NOMO-1 treated with dmso at 0.1 percent for 144 hours (cell line): ENCODE measurements at regions not wholly inside any gene's neighbourhood (a gene's known extent, or its start where the extent isn't known, plus 50 kb on each side); places are given as distances from the start of the nearest gene placed in this dataset.
"Not testable (repeated sequence)": the region's sequence is repeated elsewhere in the genome, so short reads cannot be mapped to it uniquely, and the experiment has no call there.

Experiments used
- DNase-seq: peaks from one replicate; lab custom pipeline; 2025; ENCODE audit not compliant: unreplicated experiment; lab: John Stamatoyannopoulos, UW

DNA sequence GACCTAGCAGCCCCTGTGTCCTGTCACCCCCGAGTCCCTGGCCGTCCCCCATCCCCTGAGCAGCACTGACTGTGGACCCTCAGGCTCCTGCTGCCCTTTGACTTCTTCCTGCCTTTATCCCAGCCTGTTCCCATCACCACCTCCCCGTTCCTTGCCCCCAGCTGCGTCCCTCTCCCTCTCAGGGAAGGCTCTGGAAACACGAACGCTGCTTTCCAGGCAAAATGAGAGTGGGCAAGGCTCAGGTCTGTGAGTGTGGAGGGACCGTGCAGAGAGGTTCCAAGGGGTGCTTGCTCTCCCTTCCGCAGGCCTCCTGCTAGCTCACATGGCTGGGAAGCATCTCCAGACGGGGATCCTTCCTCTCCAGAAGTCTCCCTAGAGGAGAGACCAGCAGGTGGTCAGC lies 501.8 kb upstream of the SALL3 start:
- no peak for DNase-seq

GRCh38 chr18:78479443-78479842 lies 500.2 kb upstream of the SALL3 start:
- no peak for DNase-seq

DNA sequence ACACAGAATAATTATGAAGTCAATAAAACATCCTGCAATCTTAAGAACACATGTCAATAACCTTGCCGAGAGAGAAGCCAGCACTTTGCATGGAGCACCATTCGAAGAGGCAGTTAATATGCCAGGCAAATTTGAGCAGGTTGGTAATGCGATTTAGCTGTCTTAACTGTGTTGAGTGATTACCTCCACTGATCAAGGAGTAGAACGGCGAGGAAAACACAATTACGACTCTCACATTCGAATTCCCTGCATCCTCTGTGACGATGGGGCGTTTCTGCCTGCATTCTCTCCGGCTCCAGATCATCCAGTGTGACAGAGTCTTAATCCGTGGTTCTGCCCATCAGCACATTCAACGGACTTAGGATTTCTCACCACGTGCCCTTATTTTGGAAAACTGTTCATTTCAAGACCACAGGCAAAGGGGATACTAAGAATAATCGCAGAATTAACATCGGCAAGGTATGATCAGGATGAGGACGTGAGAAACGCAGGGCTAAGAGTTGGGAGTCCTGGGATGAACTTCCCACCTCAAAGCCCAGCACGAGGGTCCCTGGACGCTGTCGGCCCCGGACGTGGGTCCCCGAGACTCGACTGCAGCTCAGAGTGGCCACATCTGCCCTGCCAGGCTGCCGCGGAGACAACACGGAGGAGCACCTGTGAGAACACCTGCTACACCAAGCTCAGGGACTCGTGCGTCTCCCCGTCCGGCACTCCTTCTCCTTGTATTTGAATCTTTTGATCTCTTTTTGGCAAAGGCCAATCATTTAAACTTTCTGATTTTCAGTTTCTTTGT lies 499.2 kb upstream of the SALL3 start:
- DNase-seq: no peak

GRCh38 chr18:78482378-78482777 lies 497.2 kb upstream of the SALL3 start:
- DNase-seq: no peak

DNA sequence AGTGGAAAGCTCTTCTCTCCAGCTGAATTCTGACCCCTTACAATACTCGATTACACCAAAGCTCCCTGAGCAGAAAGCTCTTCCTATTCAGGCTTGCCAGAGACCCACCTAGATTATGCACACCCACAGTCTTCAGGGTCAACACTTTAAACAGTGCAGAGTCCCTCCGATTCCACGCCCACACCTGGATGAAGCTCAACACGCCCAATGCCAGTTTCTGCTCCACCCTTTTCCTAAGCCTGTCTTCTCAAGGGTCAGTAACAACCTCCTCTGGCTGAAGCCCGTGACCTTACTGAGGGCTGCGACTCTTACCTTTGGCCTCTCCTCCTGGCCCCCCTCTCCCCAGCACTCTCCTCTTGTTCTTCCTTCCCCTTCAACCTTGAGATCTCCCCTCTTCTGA lies 492.0 kb upstream of the SALL3 start:
- no peak for DNase-seq

DNA sequence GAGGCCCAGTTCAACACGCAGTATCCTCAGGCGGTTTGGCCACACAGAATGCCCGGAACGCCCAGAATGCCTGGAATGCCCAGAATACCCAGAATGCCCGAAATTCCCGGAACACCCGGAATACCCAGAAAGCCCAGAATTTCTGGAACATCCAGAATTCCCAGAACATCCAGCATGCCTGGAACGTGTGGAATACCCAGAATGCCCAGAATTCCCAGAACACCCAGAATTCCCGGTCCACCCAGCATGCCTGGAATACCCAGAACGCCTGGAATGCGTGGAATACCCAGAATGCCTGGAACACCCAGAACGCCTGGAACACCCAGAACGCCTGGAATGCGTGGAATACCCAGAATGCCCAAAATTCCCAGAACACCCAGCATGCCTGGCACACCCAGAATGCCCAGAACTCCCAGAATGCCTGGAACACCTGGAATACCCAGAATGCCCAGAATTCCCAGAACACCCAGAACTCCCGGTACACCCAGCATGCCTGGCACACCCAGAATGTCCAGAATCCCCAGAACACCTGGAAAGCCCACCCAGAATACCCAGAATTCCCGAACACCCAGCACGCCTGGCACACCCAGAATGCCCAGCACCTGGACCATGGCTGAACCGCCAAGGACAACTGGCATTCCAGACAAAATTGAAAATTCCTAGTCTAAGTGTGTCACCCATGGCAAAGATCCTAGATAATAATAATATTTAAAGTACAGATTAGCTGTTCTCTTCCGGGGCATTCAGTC lies 487.4 kb upstream of the SALL3 start:
- no peak for DNase-seq

DNA sequence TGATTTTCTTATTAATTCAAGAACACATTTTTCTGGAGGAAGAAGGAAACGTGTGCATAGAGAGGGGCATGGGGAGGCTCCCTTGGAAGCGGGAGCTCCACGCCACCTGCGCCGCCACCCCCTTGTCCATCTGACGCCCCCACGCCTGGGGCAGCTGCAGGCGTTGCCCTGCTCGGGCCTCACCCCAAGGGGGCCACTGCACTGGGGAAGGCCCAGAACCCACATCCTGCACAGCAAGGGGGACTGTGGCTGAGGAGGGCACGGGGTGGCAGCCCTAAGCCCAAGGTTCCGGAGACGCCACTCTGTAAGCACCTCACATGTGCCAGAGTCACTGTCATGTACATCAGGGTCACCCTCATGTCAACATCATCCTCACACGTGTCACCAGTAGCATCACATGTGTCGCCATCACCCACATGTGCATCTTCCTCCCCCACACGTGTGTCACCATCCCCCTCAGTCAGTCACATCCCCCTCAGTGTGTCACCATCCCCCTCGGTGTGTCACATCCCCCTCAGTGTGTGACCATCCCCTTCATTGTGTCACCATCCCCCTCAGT lies 486.7 kb upstream of the SALL3 start:
- no peak for DNase-seq

GRCh38 chr18:78493490-78493889 lies 486.1 kb upstream of the SALL3 start:
- not testable (repeated sequence) for DNase-seq

GRCh38 chr18:78494204-78495085 lies 485.2 kb upstream of the SALL3 start:
- DNase-seq: no peak

- DNase-seq: no peak
Observed at GRCh38 chr18:78495550-78495949, 484.1 kb upstream of the SALL3 start.

DNA sequence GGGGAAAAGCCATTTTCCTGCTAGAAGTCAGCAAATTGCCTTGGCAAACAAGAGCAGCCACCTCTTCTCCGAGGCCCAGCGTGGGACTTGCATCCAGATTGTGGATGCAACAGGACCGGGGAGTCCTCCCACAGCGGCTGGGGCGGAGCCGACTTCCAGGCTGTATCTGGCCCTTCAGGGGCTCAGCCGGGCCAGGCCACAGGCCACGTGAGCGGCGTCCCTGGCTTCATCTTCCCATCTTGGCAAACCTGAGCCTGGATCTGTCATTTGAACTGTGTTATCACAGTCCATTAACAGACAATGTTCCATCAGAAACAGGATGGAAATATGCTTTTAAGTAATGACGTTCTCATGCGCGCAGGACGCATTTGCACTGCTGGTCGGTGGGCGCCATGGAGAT lies 483.5 kb upstream of the SALL3 start:
- no peak for DNase-seq

DNA sequence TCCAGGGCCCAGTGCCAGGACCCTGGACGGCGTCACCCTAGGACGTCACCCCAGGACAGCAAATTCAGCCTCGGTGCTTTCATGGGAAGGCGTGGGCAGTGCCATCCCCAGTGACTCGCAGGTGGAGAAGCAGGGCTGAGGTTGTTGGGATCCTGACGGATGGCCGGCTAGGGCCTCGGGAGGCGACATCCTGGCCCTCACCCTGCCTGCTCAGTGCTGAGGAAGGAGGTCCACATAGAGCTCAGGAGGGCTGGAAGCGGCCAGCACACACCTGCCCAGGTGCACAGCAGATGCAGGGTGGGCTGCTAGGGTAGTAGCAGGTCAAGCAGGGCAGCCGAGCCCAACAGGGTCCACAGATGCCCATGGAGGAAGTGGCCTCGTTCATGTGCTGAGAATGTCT lies 482.0 kb upstream of the SALL3 start:
- no peak for DNase-seq

GRCh38 chr18:78499586-78499985 lies 480.0 kb upstream of the SALL3 start:
- no peak for DNase-seq

DNA sequence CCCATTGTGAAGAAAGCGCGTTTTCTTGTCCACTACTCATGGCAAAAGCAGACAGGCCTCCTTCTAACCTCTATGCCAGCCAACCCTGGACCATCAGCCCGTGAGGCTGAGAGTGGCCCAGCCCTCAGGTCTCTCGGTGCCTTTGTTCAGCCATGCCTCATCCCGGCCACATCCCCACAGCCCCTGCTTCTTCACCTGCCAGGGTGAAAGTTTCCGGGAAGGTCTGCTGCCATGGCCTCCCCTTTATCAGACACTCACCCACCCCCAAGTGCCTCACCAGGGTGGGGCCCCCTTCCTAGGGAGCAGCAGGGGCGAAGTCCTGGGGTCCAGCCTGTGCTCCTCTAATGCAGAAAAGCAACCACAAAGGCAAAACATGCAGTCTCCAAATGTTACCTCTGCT lies 478.4 kb upstream of the SALL3 start:
- DNase-seq: no peak

DNA sequence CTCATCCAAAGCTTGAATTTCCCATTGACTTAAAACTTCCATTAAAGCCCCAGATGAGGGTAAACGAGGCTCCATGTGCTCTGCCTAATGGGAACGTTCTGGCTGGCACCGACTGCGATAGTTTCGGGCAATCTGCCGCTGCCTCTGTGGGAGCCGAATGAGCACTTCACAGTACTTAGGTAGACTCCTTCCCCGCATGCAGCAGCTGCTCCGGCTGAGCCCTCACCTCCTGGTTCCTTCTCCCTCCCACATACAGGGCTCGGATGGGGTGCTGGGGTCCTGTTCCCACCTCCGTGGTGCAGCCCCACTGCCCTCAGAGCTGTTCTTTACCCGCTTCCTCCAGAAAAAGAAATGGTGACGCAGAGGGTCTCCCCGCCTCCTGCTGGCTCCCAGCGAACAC lies 476.5 kb upstream of the SALL3 start:
- DNase-seq: no peak

DNA sequence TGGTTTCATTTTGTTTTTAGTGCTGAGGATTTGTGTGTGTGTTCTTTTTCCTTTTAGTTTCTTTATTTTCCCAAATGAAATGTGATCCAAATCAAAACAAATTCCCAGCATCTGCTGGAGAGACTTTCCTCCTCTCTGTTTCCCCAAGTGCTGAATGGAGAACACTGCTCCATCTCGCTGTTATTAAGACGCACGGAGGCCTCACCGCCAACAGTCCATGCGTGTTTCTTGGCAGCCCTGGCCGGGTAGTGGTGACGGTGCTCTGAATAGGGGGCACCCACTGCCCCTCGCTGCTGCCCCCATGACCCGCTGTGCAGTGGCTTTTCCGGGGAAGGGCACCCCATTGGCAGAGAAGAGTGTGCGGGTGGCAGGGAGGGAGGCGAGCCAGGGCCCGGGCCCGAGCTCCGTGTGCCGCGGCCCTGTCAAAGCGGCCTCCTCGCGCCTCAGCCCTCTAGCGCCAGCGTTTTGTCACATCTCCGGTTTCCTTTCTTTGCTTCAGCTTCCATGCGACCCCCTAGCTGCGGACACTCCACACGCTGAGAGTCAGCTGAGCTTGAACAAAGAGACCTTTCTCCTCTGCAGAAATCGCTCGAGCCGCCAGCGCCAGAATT lies 473.7 kb upstream of the SALL3 start:
- no peak for DNase-seq

GRCh38 chr18:78507217-78507616 lies 472.4 kb upstream of the SALL3 start:
- DNase-seq: no peak

- DNase-seq: not testable (repeated sequence)
Observed at GRCh38 chr18:78508228-78508824, 471.3 kb upstream of the SALL3 start.

- DNase-seq: no peak
Observed at GRCh38 chr18:78510091-78510490, 469.5 kb upstream of the SALL3 start.

DNA sequence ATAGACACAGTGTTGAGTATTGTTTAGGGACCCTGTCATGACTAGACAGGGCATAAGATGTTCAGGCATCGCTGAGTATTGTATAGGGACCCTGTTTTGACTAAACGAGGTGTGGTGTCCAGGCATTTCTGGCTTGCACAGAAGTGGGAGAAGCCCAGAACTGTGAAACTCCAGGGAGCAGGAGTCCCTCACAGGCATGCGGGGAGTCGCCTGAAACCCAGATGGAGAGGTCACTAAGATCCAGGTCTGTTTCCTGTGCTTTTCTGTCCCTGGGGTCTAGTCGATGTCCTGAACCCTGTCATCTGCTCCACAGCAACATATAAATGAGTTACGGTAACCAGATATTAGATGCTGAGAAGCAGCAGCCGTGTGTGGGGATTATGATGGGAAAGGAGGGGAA lies 469.0 kb upstream of the SALL3 start:
- DNase-seq: no peak
